Mucosa of gallbladder (tissue), 1 donor: ENCODE measurements at regions not wholly inside any gene's neighbourhood (a gene's known extent, or its start where the extent isn't known, plus 50 kb on each side); places are given as distances from the start of the nearest gene placed in this dataset.

Source experiments
- DNase-seq: peaks from one replicate; pipeline ENCODE4 v3.0.0-alpha.2; 2020; ENCODE audit warnings: low spot score
- donor health status: DM: no; HTN: no; CAD: no.

DNA sequence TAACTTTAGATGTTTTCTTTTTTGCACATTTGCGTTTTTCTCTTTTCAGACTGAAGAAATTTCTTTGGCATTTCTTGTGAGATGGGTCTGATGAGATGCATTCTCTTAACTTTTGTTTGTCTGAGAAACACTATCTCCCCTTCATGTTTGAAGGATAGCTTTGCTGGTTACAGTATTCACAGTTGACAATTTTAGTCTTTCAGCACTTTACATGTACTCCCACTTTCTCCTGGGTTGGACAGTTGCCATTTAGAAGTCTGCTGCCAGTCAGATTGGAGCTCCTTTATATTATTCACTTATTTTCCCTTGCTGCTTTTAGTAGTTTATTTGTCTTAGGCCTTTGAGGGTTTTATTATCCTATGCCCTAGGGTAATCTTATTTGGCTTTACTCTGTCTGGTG is 67.3 kb upstream of the VOPP1 start:
- no peak for DNase-seq

DNA sequence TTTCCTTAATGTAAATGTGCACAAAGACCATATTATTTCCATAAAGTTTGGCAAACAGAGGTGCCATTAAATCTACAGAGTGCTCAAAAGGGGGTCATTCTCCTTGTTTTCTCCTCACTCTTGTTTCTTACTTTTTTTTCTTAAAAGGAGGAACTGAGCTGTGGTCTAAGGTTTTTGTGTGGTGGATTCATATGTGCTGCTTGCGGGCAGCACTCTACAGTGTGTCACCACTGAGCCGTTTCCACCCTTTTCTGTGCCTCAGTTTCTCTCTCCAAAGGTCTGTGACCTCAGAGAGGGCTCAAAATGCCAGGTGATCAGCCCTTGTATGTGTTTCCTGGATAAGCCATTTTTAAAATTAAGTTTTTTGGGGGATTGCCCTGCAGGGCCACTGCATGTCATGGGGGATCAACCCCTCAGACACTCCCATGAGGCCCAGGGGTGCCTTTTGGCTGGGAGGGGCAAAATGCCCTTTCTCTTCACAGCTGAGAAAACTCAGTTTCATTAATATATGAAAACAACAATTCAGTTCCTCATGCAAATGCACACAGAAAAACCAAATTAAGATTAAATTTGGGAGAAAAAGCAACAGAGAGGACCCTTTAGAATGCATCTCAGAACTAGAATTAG is 56.9 kb upstream of the VOPP1 start:
- DNase-seq = no peak

DNA sequence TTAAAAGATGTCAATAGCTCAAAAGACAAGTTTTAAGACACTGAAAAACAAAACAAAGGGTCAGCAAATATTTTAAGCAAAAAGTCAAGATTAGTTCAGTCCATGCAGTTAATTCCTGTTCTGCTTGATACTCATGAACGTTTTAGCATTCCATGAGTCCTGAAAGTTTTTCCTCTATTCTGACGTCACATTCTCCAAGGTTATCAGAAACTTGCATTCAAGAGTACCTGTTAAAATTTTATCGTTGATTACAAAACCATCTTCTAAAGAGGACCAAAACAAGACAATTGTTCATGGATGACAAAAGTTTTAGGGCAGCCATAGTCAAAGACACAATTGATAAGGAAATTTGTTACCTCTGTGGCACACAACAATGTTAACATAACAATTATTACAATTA is 52.5 kb upstream of the VOPP1 start:
- no peak for DNase-seq

DNA sequence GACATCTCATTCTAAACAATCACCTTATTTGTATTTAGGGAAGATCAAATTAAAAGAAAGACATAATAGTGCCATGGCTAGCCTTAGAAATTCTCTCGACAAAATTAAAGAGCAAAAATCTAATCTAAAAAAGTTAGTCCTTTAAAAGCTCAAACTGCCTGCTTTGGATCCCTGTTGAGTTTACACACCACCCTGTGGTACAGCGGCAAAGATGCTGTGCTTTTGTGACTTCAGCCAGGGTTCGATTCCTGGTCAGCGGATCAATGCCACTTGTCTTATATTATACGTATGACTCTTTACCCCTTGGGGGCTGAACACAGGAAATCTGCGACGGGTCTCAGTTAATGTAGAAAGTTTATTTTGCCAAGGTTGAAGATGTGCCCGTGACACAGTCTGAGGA is 51.3 kb upstream of the VOPP1 start:
- DNase-seq = no peak

DNA sequence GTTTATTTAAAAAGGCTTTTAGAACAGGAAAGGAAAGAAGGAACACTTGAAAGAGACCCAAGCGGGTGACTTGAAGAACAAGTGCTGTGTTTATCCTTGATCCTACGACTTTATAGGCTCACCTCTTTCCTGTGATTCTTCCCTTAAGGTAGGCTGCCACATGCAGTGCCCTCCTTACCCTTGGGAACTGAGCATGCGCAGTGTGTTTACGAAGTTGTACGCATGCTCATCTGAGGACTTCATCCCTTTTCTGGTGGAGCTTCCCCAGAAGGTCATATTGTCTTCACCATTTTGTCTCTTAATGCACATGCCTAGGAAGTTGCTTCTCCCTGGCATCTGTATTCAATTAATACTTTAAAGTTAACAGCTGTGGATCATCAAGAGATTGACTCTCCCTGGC is 49.9 kb upstream of the VOPP1 start:
- DNase-seq = no peak
